HUES6 (cell line): ENCODE measurements at regions not wholly inside any gene's neighbourhood (a gene's known extent, or its start where the extent isn't known, plus 50 kb on each side); places are given as distances from the start of the nearest gene placed in this dataset.
"Not testable (repeated sequence)": the region's sequence is repeated elsewhere in the genome, so short reads cannot be mapped to it uniquely, and the experiment has no call there.

Experiments used
- H3K27ac ChIP-seq: 2 replicates; pipeline ENCODE4 v1.7.0; 2013; ENCODE audit warnings: low read depth, mild to moderate bottlenecking, low read length, inconsistent platforms
- H3K27me3 ChIP-seq: 2 replicates; pipeline ENCODE4 v1.6.1; 2013; ENCODE audit warnings: low read length; ENCODE audit not compliant: control insufficient read depth, insufficient read depth
- H3K36me3 ChIP-seq: 2 replicates; pipeline ENCODE4 v1.6.1; 2013; ENCODE audit warnings: low read length; ENCODE audit not compliant: control insufficient read depth, insufficient read depth
- H3K4me1 ChIP-seq: 2 replicates; pipeline ENCODE4 v1.6.1; 2013; ENCODE audit warnings: low read length; ENCODE audit not compliant: control insufficient read depth, insufficient read depth
- H3K4me3 ChIP-seq: 2 replicates; pipeline ENCODE4 v1.5.1; 2013; ENCODE audit warnings: low read depth, low read length
- H3K9ac ChIP-seq: one replicate; pipeline ENCODE4 v1.6.1; 2013; ENCODE audit warnings: mild to moderate bottlenecking, low read length
- H3K9me3 ChIP-seq: 2 replicates; pipeline ENCODE4 v1.6.1; 2013; ENCODE audit warnings: low read depth, low read length; ENCODE audit not compliant: control insufficient read depth, insufficient read depth

DNA sequence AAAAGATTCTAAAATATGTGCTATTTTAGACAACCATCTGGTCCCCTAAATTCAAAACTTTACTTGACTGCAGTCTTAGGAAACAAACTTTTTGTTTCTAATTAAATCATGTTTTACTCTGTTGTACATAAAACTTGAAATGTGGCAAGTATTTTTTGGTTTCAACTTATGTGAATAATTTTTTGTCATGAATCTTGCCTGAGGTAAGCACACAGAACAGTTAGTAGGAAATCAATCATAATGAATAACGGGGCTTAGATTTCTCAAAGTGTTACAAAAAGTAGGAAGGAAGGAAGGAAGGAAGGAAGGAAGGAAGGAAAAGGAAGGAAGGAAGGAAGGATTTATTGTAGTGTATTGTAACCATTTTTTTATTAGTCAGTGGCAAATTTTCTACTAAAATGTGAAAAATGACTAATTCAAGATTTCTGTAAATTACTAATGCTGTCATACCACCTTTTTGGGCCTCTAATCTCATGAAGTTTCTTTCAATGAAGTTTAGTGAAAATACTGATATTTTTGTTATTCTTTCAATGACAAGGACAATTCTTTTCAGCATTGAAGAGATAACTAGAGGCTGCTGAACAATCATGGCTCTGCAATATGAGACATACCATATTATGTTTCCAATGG, 1689.2 kb downstream of the OTOL1 start:
- H3K36me3 ChIP-seq: no peaks in the 10 kb centered on the region
- no peak overlapping the region for H3K9ac ChIP-seq

DNA sequence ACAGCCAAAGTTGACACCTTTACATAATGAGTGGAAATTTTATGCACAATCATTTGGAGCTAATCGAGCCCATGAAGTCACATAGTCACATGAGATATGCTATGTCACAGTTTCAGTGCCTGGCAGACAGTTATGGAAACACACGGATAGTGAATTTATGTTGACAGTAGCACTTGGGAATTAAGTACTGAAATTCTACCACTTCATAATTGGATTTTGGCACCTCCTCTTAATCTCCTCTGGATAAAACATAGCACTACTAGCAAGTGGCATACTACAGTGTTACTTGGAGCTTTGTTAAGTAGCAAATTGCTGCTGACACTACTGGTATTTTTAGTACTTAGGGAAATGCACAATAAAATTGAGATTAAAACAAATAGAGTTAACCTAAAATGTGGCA, 1679.4 kb downstream of the OTOL1 start:
- H3K27ac ChIP-seq: no peak overlapping the region
- H3K27me3 ChIP-seq: no peaks in the 10 kb centered on the region
- no peak overlapping the region for H3K9ac ChIP-seq
- no peak overlapping the region for H3K4me3 ChIP-seq
- H3K36me3 ChIP-seq: no peaks in the 10 kb centered on the region
- 0 out of 2 replicates have a peak, but pooled peaks cover 8% of the 10 kb centered on the region for H3K9me3 ChIP-seq
- H3K4me1 ChIP-seq: peaks cover 8% of the 10 kb centered on the region; the same call in 1 of the 2 replicates

More for the DNA sequence above, 1689.2 kb downstream of the OTOL1 start:
- Histone ChIP-seq H3K9me3 (no peaks in the 10 kb centered on the region), H3K4me3 (no peak overlapping the region), H3K27me3 (no peaks in the 10 kb centered on the region), H3K27ac (no peak overlapping the region), H3K4me1 (no peaks in the 10 kb centered on the region)

- not testable (repeated sequence) for H3K9me3 ChIP-seq, H3K36me3 ChIP-seq, H3K4me3 ChIP-seq, H3K27me3 ChIP-seq, H3K9ac ChIP-seq, H3K27ac ChIP-seq, H3K4me1 ChIP-seq
Observed at GRCh38 chr3:163172513-163172912, 1675.9 kb downstream of the OTOL1 start.

GRCh38 chr3:163166197-163166596, 1669.6 kb downstream of the OTOL1 start:
- Histone ChIP-seq H3K27ac (no peak overlapping the region), H3K9me3 (0 out of 2 replicates have a peak, but pooled peaks cover 3% of the 10 kb centered on the region), H3K4me1 (no peaks in the 10 kb centered on the region), H3K4me3 (no peak overlapping the region), H3K36me3 (no peaks in the 10 kb centered on the region), H3K9ac (no peak overlapping the region), H3K27me3 (no peaks in the 10 kb centered on the region)

GRCh38 chr3:163159306-163159705, 1662.7 kb downstream of the OTOL1 start:
- H3K4me3 ChIP-seq: no peak overlapping the region
- H3K27me3 ChIP-seq: no peaks in the 10 kb centered on the region
- no peak overlapping the region for H3K27ac ChIP-seq
- H3K4me1 ChIP-seq: no peaks in the 10 kb centered on the region
- no peak overlapping the region for H3K9ac ChIP-seq
- peaks cover 5% of the 10 kb centered on the region; the same call in 1 of the 2 replicates for H3K9me3 ChIP-seq
- H3K36me3 ChIP-seq: no peaks in the 10 kb centered on the region

- H3K27me3 ChIP-seq: no peaks in the 10 kb centered on the region
- no peaks in the 10 kb centered on the region for H3K9me3 ChIP-seq
- no peaks in the 10 kb centered on the region for H3K36me3 ChIP-seq
- H3K27ac ChIP-seq: no peak overlapping the region
- peaks cover 9% of the 10 kb centered on the region; the same call in 1 of the 2 replicates for H3K4me1 ChIP-seq
- no peak overlapping the region for H3K4me3 ChIP-seq
- no peak overlapping the region for H3K9ac ChIP-seq
Observed at GRCh38 chr3:163139600-163139999, 1643.0 kb downstream of the OTOL1 start.

- Histone ChIP-seq H3K4me3 (no peak overlapping the region), H3K4me1 (peaks cover 9% of the 10 kb centered on the region; the same call in 1 of the 2 replicates), H3K36me3 (no peaks in the 10 kb centered on the region), H3K27ac (no peak overlapping the region), H3K9ac (no peak overlapping the region), H3K9me3 (no peaks in the 10 kb centered on the region), H3K27me3 (no peaks in the 10 kb centered on the region)
Observed at GRCh38 chr3:163138258-163138657, 1641.7 kb downstream of the OTOL1 start.

DNA sequence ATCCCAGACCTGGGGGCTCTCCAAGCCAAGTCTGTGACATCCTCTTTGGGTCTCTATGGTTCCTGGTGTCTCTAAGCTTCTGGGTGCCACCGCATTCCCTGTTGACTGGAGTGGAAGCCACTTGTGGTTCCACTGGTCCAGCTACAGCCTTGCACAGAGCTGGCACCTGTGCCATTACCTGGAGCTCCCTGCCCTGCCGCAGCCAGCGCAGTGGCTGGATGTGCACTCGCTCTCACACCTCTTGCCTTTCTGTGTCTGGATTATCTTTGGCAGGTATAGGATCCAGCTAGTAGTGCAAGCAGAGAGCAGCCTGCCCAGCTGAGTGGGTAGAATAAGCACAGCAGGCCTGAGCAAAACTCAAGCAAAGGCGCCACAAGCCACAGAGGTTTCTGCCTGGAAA, 1635.5 kb downstream of the OTOL1 start:
- Histone ChIP-seq H3K36me3 (0 out of 2 replicates have a peak, but pooled peaks cover under 1% of the 10 kb centered on the region), H3K4me1 (no peaks in the 10 kb centered on the region), H3K9ac (no peak overlapping the region), H3K27me3 (no peaks in the 10 kb centered on the region), H3K27ac (no peak overlapping the region), H3K4me3 (no peak overlapping the region), H3K9me3 (peaks cover 17% of the 10 kb centered on the region)

- no peaks in the 10 kb centered on the region for H3K27me3 ChIP-seq
- peaks cover 45% of the 10 kb centered on the region for H3K9me3 ChIP-seq
- no peak overlapping the region for H3K4me3 ChIP-seq
- no peak overlapping the region for H3K27ac ChIP-seq
- 0 out of 2 replicates have a peak, but pooled peaks cover 3% of the 10 kb centered on the region for H3K36me3 ChIP-seq
- no peak overlapping the region for H3K9ac ChIP-seq
- H3K4me1 ChIP-seq: no peaks in the 10 kb centered on the region
Observed at GRCh38 chr3:163129287-163129686, 1632.7 kb downstream of the OTOL1 start.

GRCh38 chr3:163126115-163126514, 1629.5 kb downstream of the OTOL1 start:
- no peak overlapping the region for H3K27ac ChIP-seq
- no peaks in the 10 kb centered on the region for H3K27me3 ChIP-seq
- H3K36me3 ChIP-seq: 0 out of 2 replicates have a peak, but pooled peaks cover 3% of the 10 kb centered on the region
- H3K4me1 ChIP-seq: no peaks in the 10 kb centered on the region
- no peak overlapping the region for H3K4me3 ChIP-seq
- no peak overlapping the region for H3K9ac ChIP-seq
- peaks cover 48% of the 10 kb centered on the region for H3K9me3 ChIP-seq
